ENCODE measurements at regions not wholly inside any gene's neighbourhood (a gene's known extent, or its start where the extent isn't known, plus 50 kb on each side); places are given as distances from the start of the nearest gene placed in this dataset.
A peak's percentile ranks its signal among the peaks of the same experiment; 100 is the strongest.

GRCh38 chr4:187149229-187149945 is 425.7 kb upstream of the FAT1 start:
- DNase-seq = no peak

- DNase-seq = no peak
Observed at GRCh38 chr4:187157380-187157958, 433.8 kb upstream of the FAT1 start.

- DNase-seq = no peak
Observed at GRCh38 chr4:187158003-187158402, 434.3 kb upstream of the FAT1 start.

GRCh38 chr4:187160486-187160885 is 436.8 kb upstream of the FAT1 start:
- DNase-seq = no peak

GRCh38 chr4:187166886-187167512 is 443.3 kb upstream of the FAT1 start:
- no peak for DNase-seq

- no peak for DNase-seq
Observed at GRCh38 chr4:187171706-187172339, 448.2 kb upstream of the FAT1 start.

GRCh38 chr4:187172340-187172761 is 448.7 kb upstream of the FAT1 start:
- DNase-seq = no peak

GRCh38 chr4:187174749-187175148 is 451.1 kb upstream of the FAT1 start:
- no peak for DNase-seq

- DNase-seq = no peak
Observed at GRCh38 chr4:187175197-187175596, 451.5 kb upstream of the FAT1 start.

- DNase-seq = no peak
Observed at GRCh38 chr4:187176261-187176910, 452.7 kb upstream of the FAT1 start.

GRCh38 chr4:187178084-187178483 is 454.4 kb upstream of the FAT1 start:
- DNase-seq = no peak

GRCh38 chr4:187178587-187178986 is 454.9 kb upstream of the FAT1 start:
- no peak for DNase-seq

- peak; percentile 25 for DNase-seq
Observed at GRCh38 chr4:187179086-187180058, 455.7 kb upstream of the FAT1 start.

- DNase-seq = no peak
Observed at GRCh38 chr4:187181054-187181453, 457.4 kb upstream of the FAT1 start.

- no peak for DNase-seq
Observed at GRCh38 chr4:187183346-187183745, 459.7 kb upstream of the FAT1 start.

GRCh38 chr4:187183826-187184225 is 460.2 kb upstream of the FAT1 start:
- no peak for DNase-seq

- DNase-seq = peak; percentile 86
Observed at GRCh38 chr4:187184508-187184907, 460.9 kb upstream of the FAT1 start.

- DNase-seq = no peak
Observed at GRCh38 chr4:187188118-187188517, 464.5 kb upstream of the FAT1 start.

GRCh38 chr4:187188741-187189140 is 465.1 kb upstream of the FAT1 start:
- no peak for DNase-seq

GRCh38 chr4:187190390-187190789 is 466.7 kb upstream of the FAT1 start:
- DNase-seq = no peak

- no peak for DNase-seq
Observed at GRCh38 chr4:187191676-187192075, 468.0 kb upstream of the FAT1 start.

GRCh38 chr4:187192266-187192665 is 468.6 kb upstream of the FAT1 start:
- DNase-seq = no peak

Measured in NCI-H748 treated with DMSO at 0.1 percent for 48 hours (cell line).